BJ (cell line): ENCODE measurements at regions not wholly inside any gene's neighbourhood (a gene's known extent, or its start where the extent isn't known, plus 50 kb on each side); places are given as distances from the start of the nearest gene placed in this dataset.

Source experiments
- CTCF ChIA-PET: fragments of 350-600 bp; formaldehyde crosslinking; extraction: SDS; loops from one replicate; lab custom pipeline; 2021; ENCODE audit warnings: antibody characterized with exemption, inconsistent platforms; lab: Yijun Ruan, JAX
- POLR2A ChIA-PET: fragments of 300-600 bp; sonication (Branson Sonifier 250); formaldehyde crosslinking; extraction: SDS; loops from one replicate; lab custom pipeline; 2021; ENCODE audit warnings: antibody characterized with exemption; lab: Charles Lee
- DNase-seq: peaks from one replicate; pipeline ENCODE4 v3.0.0-alpha.2; 2011; ENCODE audit warnings: low read depth
- H3K27me3 ChIP-seq: 2 replicates; pipeline ENCODE4 v1.6.0; 2011; ENCODE audit warnings: low read length; ENCODE audit not compliant: control insufficient read depth, insufficient read depth
- H3K36me3 ChIP-seq: 2 replicates; pipeline ENCODE4 v1.5.1; 2011; ENCODE audit warnings: low read length; ENCODE audit not compliant: control insufficient read depth, insufficient read depth
- H3K4me3 ChIP-seq: 2 replicates; pipeline ENCODE4 v1.5.1; 2011; ENCODE audit warnings: low read depth, mild to moderate bottlenecking, control low read depth, low read length
- TF ChIP-seq, protein P1 (sequence below): IDR thresholded peaks from 2 replicates; pipeline ENCODE4 v1.5.1; 2011; ENCODE audit warnings: low read depth, mild to moderate bottlenecking, control low read depth, inconsistent platforms, low read length, moderate library complexity; ENCODE audit not compliant: insufficient read depth

- DNase-seq = no peak
- TF ChIP-seq, protein P1, sequence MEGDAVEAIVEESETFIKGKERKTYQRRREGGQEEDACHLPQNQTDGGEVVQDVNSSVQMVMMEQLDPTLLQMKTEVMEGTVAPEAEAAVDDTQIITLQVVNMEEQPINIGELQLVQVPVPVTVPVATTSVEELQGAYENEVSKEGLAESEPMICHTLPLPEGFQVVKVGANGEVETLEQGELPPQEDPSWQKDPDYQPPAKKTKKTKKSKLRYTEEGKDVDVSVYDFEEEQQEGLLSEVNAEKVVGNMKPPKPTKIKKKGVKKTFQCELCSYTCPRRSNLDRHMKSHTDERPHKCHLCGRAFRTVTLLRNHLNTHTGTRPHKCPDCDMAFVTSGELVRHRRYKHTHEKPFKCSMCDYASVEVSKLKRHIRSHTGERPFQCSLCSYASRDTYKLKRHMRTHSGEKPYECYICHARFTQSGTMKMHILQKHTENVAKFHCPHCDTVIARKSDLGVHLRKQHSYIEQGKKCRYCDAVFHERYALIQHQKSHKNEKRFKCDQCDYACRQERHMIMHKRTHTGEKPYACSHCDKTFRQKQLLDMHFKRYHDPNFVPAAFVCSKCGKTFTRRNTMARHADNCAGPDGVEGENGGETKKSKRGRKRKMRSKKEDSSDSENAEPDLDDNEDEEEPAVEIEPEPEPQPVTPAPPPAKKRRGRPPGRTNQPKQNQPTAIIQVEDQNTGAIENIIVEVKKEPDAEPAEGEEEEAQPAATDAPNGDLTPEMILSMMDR = no peak
- H3K4me3 ChIP-seq = no peak overlapping the region
- no peaks in the 10 kb centered on the region for H3K27me3 ChIP-seq
- POLR2A ChIA-PET = no interaction called here
- CTCF ChIA-PET = interaction anchor here (0.5 to 2.3 kb wide), 13 partner anchors 9 to 417 kb away, joined by 3 to 11 read pairs (median 3); no protein-coding TSS in a partner anchor
- no peaks in the 10 kb centered on the region for H3K36me3 ChIP-seq
These were observed 836.7 kb upstream of the ADAMTS5 start for GRCh38 chr21:27803571-27803970.

GRCh38 chr21:27802816-27803475 lies 836.1 kb upstream of the ADAMTS5 start:
- TF ChIP-seq, protein P1 = peak; percentile 73
- ChIA-PET POLR2A (no interaction called here), CTCF (interaction anchor here (0.6 to 2.3 kb wide), 11 partner anchors 10 to 220 kb away, joined by 3 to 11 read pairs (median 4); no protein-coding TSS in a partner anchor)
- no peak overlapping the region for H3K4me3 ChIP-seq
- no peak for DNase-seq
- H3K27me3 ChIP-seq = no peaks in the 10 kb centered on the region
- no peaks in the 10 kb centered on the region for H3K36me3 ChIP-seq

- no peak overlapping the region for H3K4me3 ChIP-seq
- no peaks in the 10 kb centered on the region for H3K36me3 ChIP-seq
- TF ChIP-seq, protein P1 = no peak
- POLR2A ChIA-PET = no interaction called here
- no peak for DNase-seq
- CTCF ChIA-PET = no interaction called here
- H3K27me3 ChIP-seq = no peaks in the 10 kb centered on the region
These were observed 833.0 kb upstream of the ADAMTS5 start for GRCh38 chr21:27799861-27800260.

- TF ChIP-seq, protein P1 = no peak
- ChIA-PET CTCF (interaction anchor here (1.2 kb wide), 1 partner anchor 23 kb away, joined by 3 read pairs; no protein-coding TSS in a partner anchor), POLR2A (interaction anchor here (0.7 kb wide), 1 partner anchor 84 kb away, joined by 4 read pairs; no protein-coding TSS in a partner anchor)
- no peak for DNase-seq
- Histone ChIP-seq H3K27me3 (no peaks in the 10 kb centered on the region), H3K36me3 (no peaks in the 10 kb centered on the region), H3K4me3 (no peak overlapping the region)
These were observed 829.2 kb upstream of the ADAMTS5 start for GRCh38 chr21:27796106-27796505.

DNA sequence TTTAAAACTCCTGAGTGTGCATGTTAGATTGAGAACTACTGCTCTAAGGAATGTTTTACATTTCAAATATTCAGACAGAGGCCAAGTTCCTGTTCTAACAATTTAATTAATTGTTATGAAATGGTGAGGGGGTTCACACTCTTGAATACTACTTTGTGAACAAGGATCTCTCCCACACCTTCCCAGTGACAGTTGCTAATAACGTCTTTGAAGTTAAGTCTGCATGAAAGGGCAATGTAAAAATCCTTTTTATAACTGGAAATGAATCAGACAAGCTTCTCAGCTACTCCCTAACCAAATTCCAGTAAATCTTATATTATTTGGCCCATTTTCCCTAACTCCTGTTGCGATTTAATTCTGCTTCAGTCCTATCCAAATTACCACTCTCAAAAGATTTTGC lies 828.5 kb upstream of the ADAMTS5 start:
- H3K27me3 ChIP-seq = no peaks in the 10 kb centered on the region
- H3K4me3 ChIP-seq = no peak overlapping the region
- H3K36me3 ChIP-seq = no peaks in the 10 kb centered on the region
- TF ChIP-seq, protein P1 = no peak
- CTCF ChIA-PET = no interaction called here
- POLR2A ChIA-PET = no interaction called here
- no peak for DNase-seq
